ENCODE measurements at regions not wholly inside any gene's neighbourhood (a gene's known extent, or its start where the extent isn't known, plus 50 kb on each side); places are given as distances from the start of the nearest gene placed in this dataset.
"Not testable (repeated sequence)": the region's sequence is repeated elsewhere in the genome, so short reads cannot be mapped to it uniquely, and the experiment has no call there.

- DNase-seq (ENCODE audit: low read depth) = no peak
- TF ChIP-seq, protein P1, sequence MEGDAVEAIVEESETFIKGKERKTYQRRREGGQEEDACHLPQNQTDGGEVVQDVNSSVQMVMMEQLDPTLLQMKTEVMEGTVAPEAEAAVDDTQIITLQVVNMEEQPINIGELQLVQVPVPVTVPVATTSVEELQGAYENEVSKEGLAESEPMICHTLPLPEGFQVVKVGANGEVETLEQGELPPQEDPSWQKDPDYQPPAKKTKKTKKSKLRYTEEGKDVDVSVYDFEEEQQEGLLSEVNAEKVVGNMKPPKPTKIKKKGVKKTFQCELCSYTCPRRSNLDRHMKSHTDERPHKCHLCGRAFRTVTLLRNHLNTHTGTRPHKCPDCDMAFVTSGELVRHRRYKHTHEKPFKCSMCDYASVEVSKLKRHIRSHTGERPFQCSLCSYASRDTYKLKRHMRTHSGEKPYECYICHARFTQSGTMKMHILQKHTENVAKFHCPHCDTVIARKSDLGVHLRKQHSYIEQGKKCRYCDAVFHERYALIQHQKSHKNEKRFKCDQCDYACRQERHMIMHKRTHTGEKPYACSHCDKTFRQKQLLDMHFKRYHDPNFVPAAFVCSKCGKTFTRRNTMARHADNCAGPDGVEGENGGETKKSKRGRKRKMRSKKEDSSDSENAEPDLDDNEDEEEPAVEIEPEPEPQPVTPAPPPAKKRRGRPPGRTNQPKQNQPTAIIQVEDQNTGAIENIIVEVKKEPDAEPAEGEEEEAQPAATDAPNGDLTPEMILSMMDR (conservative IDR thresholded peaks at IDR 0.05; ENCODE audit: low read depth, low read length) = no peak
- no peak overlapping the region for H3K4me3 ChIP-seq (ENCODE audit: low read length)
These were observed 658.0 kb upstream of the DPPA4 start for GRCh38 chr3:109995377-109995776.

- not testable (repeated sequence) for DNase-seq (ENCODE audit: low read depth); H3K4me3 ChIP-seq (ENCODE audit: low read length)
These were observed 664.6 kb upstream of the DPPA4 start for GRCh38 chr3:110001905-110002304.

GRCh38 chr3:110006913-110007312 lies 669.6 kb upstream of the DPPA4 start:
- no peak for DNase-seq (ENCODE audit: low read depth)
- TF ChIP-seq, protein P1 (conservative IDR thresholded peaks at IDR 0.05; ENCODE audit: low read depth, low read length) = no peak
- no peak overlapping the region for H3K4me3 ChIP-seq (ENCODE audit: low read length)

DNA sequence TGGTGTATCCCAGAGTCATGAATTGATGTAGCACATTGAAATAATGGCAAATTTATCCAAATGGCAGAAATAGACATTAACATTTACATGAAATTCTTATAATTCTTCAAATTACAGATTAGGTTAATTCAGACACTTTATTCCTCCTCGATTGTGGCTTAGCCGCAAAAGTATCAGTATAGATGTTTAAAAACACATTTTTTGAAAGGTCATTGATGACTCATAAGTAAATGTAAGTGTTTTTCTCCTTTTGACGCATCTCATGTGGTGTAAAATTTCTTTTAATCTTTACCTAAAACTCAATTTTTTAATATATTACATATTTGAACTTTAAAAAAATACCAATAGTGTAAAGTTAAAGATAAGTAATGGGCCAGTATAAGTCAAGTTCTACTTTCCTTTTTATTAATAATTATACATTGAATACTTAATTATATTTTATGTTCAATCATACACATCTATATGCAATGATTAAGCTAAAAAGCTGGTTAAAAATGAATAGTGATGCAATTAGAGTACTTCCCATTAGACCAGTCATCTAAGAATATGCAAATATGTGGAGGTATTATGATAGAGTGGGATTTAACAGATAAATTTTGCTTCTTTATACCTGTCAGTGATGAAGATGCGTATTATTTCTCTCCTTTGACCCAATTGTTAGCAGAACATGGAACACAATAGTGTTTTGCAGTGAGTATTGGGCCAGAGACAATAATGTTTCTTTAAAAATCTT lies 678.1 kb upstream of the DPPA4 start:
- DNase-seq (ENCODE audit: low read depth) = no peak
- no peak overlapping the region for H3K4me3 ChIP-seq (ENCODE audit: low read length)
- TF ChIP-seq, protein P1 (conservative IDR thresholded peaks at IDR 0.05; ENCODE audit: low read depth, low read length) = no peak

DNA sequence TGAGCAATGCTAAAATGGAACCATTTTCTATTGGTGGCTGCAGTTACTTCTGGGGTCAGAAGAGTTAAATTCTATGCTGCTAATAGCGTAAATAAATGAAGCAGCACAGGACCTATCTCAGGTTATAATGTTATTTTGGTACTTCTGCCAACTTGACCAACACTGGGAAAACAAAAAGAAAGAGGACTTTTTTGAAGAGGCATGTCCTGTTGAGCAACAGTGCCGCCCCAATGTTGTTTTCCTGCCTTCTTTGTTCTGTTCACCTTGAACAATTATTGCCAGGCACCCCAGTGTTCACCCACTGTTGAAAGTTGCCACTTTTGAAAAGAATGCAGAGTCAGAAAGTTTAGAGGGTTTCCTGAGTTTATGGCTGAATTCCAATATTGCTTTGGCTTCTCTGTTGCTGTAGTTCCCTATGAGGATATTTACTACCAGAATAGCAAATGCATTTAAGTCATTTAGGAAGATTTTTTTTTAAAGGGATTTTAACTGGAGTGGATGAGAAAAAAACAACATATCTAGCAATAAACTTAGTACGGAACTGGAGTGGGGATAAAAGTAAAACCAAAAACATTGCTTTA lies 679.0 kb upstream of the DPPA4 start:
- peak; percentile 9 for DNase-seq (ENCODE audit: low read depth)
- TF ChIP-seq, protein P1 (conservative IDR thresholded peaks at IDR 0.05; ENCODE audit: low read depth, low read length) = no peak
- no peak overlapping the region for H3K4me3 ChIP-seq (ENCODE audit: low read length)

DNA sequence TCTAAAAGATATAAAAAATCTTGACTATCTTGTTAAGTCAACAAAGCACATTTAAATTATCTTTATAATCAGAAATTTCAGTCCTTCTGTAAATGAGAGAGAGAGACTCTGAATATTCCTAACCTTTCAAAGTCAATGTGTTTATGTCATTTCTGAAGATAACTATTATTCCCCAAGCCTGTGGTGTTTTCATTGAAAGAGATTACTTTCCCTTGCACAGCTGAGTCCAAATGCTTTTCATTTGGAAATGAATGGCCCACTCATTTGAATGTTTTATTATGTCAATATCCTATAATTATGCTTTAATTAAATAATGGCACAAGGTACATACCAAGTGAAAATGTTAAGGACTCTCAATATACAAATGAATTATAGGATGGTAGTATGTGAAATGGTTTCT lies 680.0 kb upstream of the DPPA4 start:
- DNase-seq (ENCODE audit: low read depth) = no peak
- TF ChIP-seq, protein P1 (conservative IDR thresholded peaks at IDR 0.05; ENCODE audit: low read depth, low read length) = no peak
- H3K4me3 ChIP-seq (ENCODE audit: low read length) = no peak overlapping the region

DNA sequence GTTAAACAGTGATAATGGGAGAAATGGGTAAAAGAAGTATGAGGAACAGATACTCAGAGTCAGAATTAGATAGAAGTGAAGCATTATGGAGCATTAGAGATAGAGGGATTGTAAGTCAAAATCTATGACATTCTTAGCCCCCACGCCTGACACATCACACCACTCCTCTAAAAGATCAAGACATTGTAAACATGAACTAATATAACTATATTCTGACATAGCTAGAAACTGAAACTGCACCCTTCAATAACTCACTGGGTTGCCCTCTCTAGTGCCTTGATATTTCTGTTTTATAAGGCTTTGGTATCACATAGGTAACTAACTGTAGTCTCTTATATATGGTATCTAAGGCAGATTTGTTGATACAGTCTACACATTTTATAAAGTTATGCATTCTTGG lies 684.3 kb upstream of the DPPA4 start:
- TF ChIP-seq, protein P1 (conservative IDR thresholded peaks at IDR 0.05; ENCODE audit: low read depth, low read length) = no peak
- H3K4me3 ChIP-seq (ENCODE audit: low read length) = no peak overlapping the region
- no peak for DNase-seq (ENCODE audit: low read depth)

- DNase-seq (ENCODE audit: low read depth); H3K4me3 ChIP-seq (ENCODE audit: low read length): not testable (repeated sequence)
These were observed 685.7 kb upstream of the DPPA4 start for GRCh38 chr3:110023022-110023421.
